Occipital lobe (tissue), 1 donor: ENCODE measurements at regions not wholly inside any gene's neighbourhood (a gene's known extent, or its start where the extent isn't known, plus 50 kb on each side); places are given as distances from the start of the nearest gene placed in this dataset.

Experiments
- DNase-seq: peaks from one replicate; lab custom pipeline; 2025; lab: John Stamatoyannopoulos, UW

GRCh38 chr2:48852938-48853337 lies 97.4 kb upstream of the LHCGR start:
- no peak for DNase-seq

- DNase-seq = no peak
Measured at GRCh38 chr2:48851161-48851560, 95.6 kb upstream of the LHCGR start.

- no peak for DNase-seq
Measured at GRCh38 chr2:48849770-48850169, 94.2 kb upstream of the LHCGR start.

GRCh38 chr2:48845684-48846083 lies 90.2 kb upstream of the LHCGR start:
- DNase-seq = no peak

- no peak for DNase-seq
Measured at GRCh38 chr2:48844417-48845155, 89.1 kb upstream of the LHCGR start.

GRCh38 chr2:48841126-48841525 lies 85.6 kb upstream of the LHCGR start:
- no peak for DNase-seq

- DNase-seq = no peak
Measured at GRCh38 chr2:48838029-48838428, 82.5 kb upstream of the LHCGR start.

- DNase-seq = no peak
Measured at GRCh38 chr2:48829569-48829968, 74.0 kb upstream of the LHCGR start.

- no peak for DNase-seq
Measured at GRCh38 chr2:48829036-48829435, 73.5 kb upstream of the LHCGR start.

GRCh38 chr2:48826986-48827385 lies 71.5 kb upstream of the LHCGR start:
- no peak for DNase-seq

- DNase-seq = no peak
Measured at GRCh38 chr2:48824116-48824515, 68.6 kb upstream of the LHCGR start.

- DNase-seq = no peak
Measured at GRCh38 chr2:48819206-48819735, 63.7 kb upstream of the LHCGR start.

- no peak for DNase-seq
Measured at GRCh38 chr2:48817355-48817754, 61.8 kb upstream of the LHCGR start.

- no peak for DNase-seq
Measured at GRCh38 chr2:48812416-48812815, 56.9 kb upstream of the LHCGR start.

GRCh38 chr2:48808311-48808710 lies 52.8 kb upstream of the LHCGR start:
- DNase-seq = no peak
